Thyroid gland (tissue), 4 donors: ENCODE measurements at regions not wholly inside any gene's neighbourhood (a gene's known extent, or its start where the extent isn't known, plus 50 kb on each side); places are given as distances from the start of the nearest gene placed in this dataset.

Experiments
- CTCF ChIP-seq, 6 experiments: fragments of 200-600 bp in 3 of 6; fragments of 450-650 bp in 3 of 6; sonication (generic) in 3 of 6; IDR thresholded peaks; one replicate each; pipeline ENCODE4 v1.5.1; 2016 to 2019; ENCODE audit warnings: antibody characterized with exemption in 6 of 6, mild to moderate bottlenecking in 2 of 6, inconsistent platforms in 1 of 6, moderate library complexity in 1 of 6
- POLR2A ChIP-seq, 2 donors: fragments of 450-650 bp; IDR thresholded peaks; one replicate each; pipeline ENCODE4 v1.6.1; 2017; ENCODE audit warnings: antibody characterized with exemption in 2 of 2, mild to moderate bottlenecking in 2 of 2, moderate library complexity in 1 of 2

- TF ChIP-seq CTCF (IDR thresholded peaks at IDR 0.05) (no peak), POLR2A (IDR thresholded peaks at IDR 0.05) (no peak)
Measured at GRCh38 chr12:84756961-84757360, 155.6 kb downstream of the SLC6A15 start.
